MM.1S (cell line): ENCODE measurements at regions not wholly inside any gene's neighbourhood (a gene's known extent, or its start where the extent isn't known, plus 50 kb on each side); places are given as distances from the start of the nearest gene placed in this dataset.

ENCODE experiments used
- DNase-seq: peaks from one replicate; pipeline ENCODE4 v3.0.0-alpha.2; 2015
- H2AFZ ChIP-seq: fragments of 300-600 bp; sonication (generic); 2 replicates; pipeline ENCODE4 v1.6.0; 2016; ENCODE audit warnings: antibody characterized with exemption, low read length
- H3F3A ChIP-seq: fragments of 300-600 bp; sonication (generic); 2 replicates; pipeline ENCODE4 v1.6.1; 2016; ENCODE audit warnings: mild to moderate bottlenecking, antibody characterized with exemption, low read length, moderate library complexity, mixed read lengths; ENCODE audit not compliant: insufficient read depth
- H3K27ac ChIP-seq: fragments of 300-600 bp; sonication (generic); 2 replicates; pipeline ENCODE4 v1.5.1; 2016; ENCODE audit warnings: mild to moderate bottlenecking, low read length
- H3K27me3 ChIP-seq: fragments of 300-600 bp; sonication (generic); replicated peaks from 2 replicates; pipeline ENCODE4 v1.6.0; 2016; ENCODE audit warnings: low read length; ENCODE audit not compliant: insufficient read depth
- H3K36me3 ChIP-seq: fragments of 300-600 bp; sonication (generic); replicated peaks from 2 replicates; pipeline ENCODE4 v1.6.1; 2016; ENCODE audit warnings: mild to moderate bottlenecking, low read length, mixed read lengths; ENCODE audit not compliant: insufficient read depth
- H3K4me1 ChIP-seq: fragments of 300-600 bp; sonication (generic); 2 replicates; pipeline ENCODE4 v1.6.1; 2016; ENCODE audit warnings: low read length, mixed read lengths
- H3K4me2 ChIP-seq: fragments of 300-600 bp; sonication (generic); 2 replicates; pipeline ENCODE4 v1.6.0; 2016; ENCODE audit warnings: low read depth, low read length
- H3K4me3 ChIP-seq: fragments of 300-600 bp; sonication (generic); 2 replicates; pipeline ENCODE4 v1.5.1; 2016; ENCODE audit warnings: low read length, mixed read lengths
- H3K79me2 ChIP-seq: fragments of 300-600 bp; sonication (generic); 2 replicates; pipeline ENCODE4 v1.6.1; 2016; ENCODE audit warnings: mixed run types, low read length, mixed read lengths
- H3K9ac ChIP-seq: fragments of 300-600 bp; sonication (generic); 2 replicates; pipeline ENCODE4 v1.6.1; 2016; ENCODE audit warnings: low read length, mixed read lengths
- H3K9me2 ChIP-seq: fragments of 300-600 bp; sonication (generic); replicated peaks from 2 replicates; pipeline ENCODE4 v1.6.1; 2016; ENCODE audit warnings: mild to moderate bottlenecking, low read length, mixed read lengths; ENCODE audit not compliant: insufficient read depth
- H3K9me3 ChIP-seq: fragments of 300-600 bp; sonication (generic); replicated peaks from 2 replicates; pipeline ENCODE4 v1.6.1; 2016; ENCODE audit warnings: mild to moderate bottlenecking, low read length, mixed read lengths; ENCODE audit not compliant: insufficient read depth
- H4K20me1 ChIP-seq: fragments of 300-600 bp; sonication (generic); 2 replicates; pipeline ENCODE4 v1.6.1; 2016; ENCODE audit warnings: mild to moderate bottlenecking, low read length, moderate library complexity, mixed read lengths; ENCODE audit not compliant: insufficient read depth
- CTCF ChIP-seq: fragments of 300-600 bp; sonication (generic); IDR thresholded peaks from 2 replicates; pipeline ENCODE4 v1.5.1; 2016; ENCODE audit warnings: antibody characterized with exemption, low read length, mixed read lengths
- EZH2 ChIP-seq: fragments of 300-600 bp; sonication (generic); optimal IDR thresholded peaks from 2 replicates; pipeline ENCODE3; 2017; ENCODE audit warnings: low read depth, mild to moderate bottlenecking, antibody characterized with exemption, low read length, mixed read lengths
- EZH2phosphoT487 ChIP-seq: fragments of 300-600 bp; sonication (generic); IDR thresholded peaks from 2 replicates; pipeline ENCODE4 v1.6.1; 2018; ENCODE audit warnings: antibody characterized with exemption, low read length

- Histone ChIP-seq H3K4me3 (no peak overlapping the region), H3K4me1 (no peaks in the 10 kb centered on the region), H4K20me1 (no peaks in the 10 kb centered on the region), H3F3A (no peaks in the 10 kb centered on the region), H3K9me2 (no peaks in the 10 kb centered on the region), H3K9ac (no peak overlapping the region), H3K4me2 (no peak overlapping the region), H3K36me3 (no peaks in the 10 kb centered on the region), H3K79me2 (no peaks in the 10 kb centered on the region), H3K27ac (no peak overlapping the region), H3K27me3 (peaks cover 54% of the 10 kb centered on the region), H2AFZ (no peak overlapping the region), H3K9me3 (no peaks in the 10 kb centered on the region)
- DNase-seq, result no peak
- TF ChIP-seq EZH2phosphoT487, result no peak
- TF ChIP-seq EZH2, result no peak
- TF ChIP-seq CTCF, result no peak
These were observed 215.9 kb upstream of the GSE1 start for GRCh38 chr16:85396879-85397871.

- Histone ChIP-seq H3K9ac (no peak overlapping the region), H3K4me3 (no peak overlapping the region), H3F3A (no peaks in the 10 kb centered on the region), H3K4me1 (no peaks in the 10 kb centered on the region), H3K4me2 (no peak overlapping the region), H3K9me2 (no peaks in the 10 kb centered on the region), H4K20me1 (no peaks in the 10 kb centered on the region), H2AFZ (no peak overlapping the region), H3K79me2 (no peaks in the 10 kb centered on the region), H3K9me3 (no peaks in the 10 kb centered on the region), H3K27me3 (peaks cover 46% of the 10 kb centered on the region), H3K36me3 (no peaks in the 10 kb centered on the region), H3K27ac (no peak overlapping the region)
- TF ChIP-seq CTCF (no peak), EZH2 (no peak), EZH2phosphoT487 (no peak)
- DNase-seq, result no peak
These were observed 215.1 kb upstream of the GSE1 start for GRCh38 chr16:85398050-85398451.

- Histone ChIP-seq H3K36me3 (no peaks in the 10 kb centered on the region), H3K27ac (no peak overlapping the region), H3F3A (no peaks in the 10 kb centered on the region), H4K20me1 (no peaks in the 10 kb centered on the region), H3K9ac (no peak overlapping the region), H3K4me1 (no peaks in the 10 kb centered on the region), H3K4me2 (no peak overlapping the region), H2AFZ (no peak overlapping the region), H3K79me2 (no peaks in the 10 kb centered on the region), H3K9me3 (no peaks in the 10 kb centered on the region), H3K9me2 (no peaks in the 10 kb centered on the region), H3K27me3 (peaks cover 43% of the 10 kb centered on the region), H3K4me3 (no peak overlapping the region)
- no peak for DNase-seq
- TF ChIP-seq EZH2 (no peak), CTCF (no peak), EZH2phosphoT487 (no peak)
These were observed 214.2 kb upstream of the GSE1 start for GRCh38 chr16:85398688-85399582.
